ENCODE measurements at regions not wholly inside any gene's neighbourhood (a gene's known extent, or its start where the extent isn't known, plus 50 kb on each side); places are given as distances from the start of the nearest gene placed in this dataset.
A peak's percentile ranks its signal among the peaks of the same experiment; 100 is the strongest.

DNA sequence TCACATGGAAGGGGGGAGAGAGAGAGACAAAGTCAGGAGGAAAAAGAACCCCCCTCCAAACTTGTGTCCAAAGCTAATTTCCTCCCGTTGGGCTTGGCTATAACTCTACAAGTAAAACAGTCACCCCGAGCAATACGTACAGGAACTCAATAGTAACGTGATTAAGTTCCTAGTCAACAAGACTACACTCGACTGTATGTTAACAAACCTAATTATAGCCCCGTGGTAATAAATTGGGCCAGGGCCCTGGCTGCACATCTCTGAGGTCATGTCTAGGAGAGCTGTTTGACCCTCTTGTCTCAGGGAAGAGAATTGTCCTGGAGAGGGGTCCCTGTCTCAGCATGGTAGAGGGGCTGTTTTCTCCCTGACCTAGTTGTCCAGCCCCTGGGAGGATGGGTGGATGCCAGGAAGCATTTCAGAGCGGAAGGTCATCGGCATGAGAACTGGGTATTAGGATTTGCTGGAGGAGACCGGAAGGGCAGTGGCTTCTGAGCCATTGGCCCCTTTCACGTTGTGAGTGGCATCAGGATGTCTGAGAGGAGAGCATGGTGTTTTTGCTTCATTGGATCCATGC lies 60.2 kb upstream of the COMTD1 start:
- DNase-seq: no peak
- H3K36me3 ChIP-seq (replicated peaks in 1 of 2; ENCODE audit: control insufficient read depth in 1 of 2, insufficient read depth in 2 of 2, low read length in 1 of 2): no peaks in the 10 kb centered on the region
- 73% methylated on average over 10 of the region's 10 CpGs for WGBS (ENCODE audit: low lambda C conversion rate)
- H3K27ac ChIP-seq (ENCODE audit: low read depth in 2 of 2, low read length in 1 of 2): peak overlapping the region in 1 of 2 experiments; percentile 32; a peak in 1 of 4 replicates
- no peaks in the 10 kb centered on the region for H3K79me2 ChIP-seq (ENCODE audit: insufficient read depth)
- no peaks in the 10 kb centered on the region for H3F3A ChIP-seq (replicated peaks; ENCODE audit: insufficient read depth)
- peak overlapping the region; percentile 70; the same call in 1 of the 2 replicates for H2AFZ ChIP-seq (ENCODE audit: low read depth)
- TF ChIP-seq RAD21 (IDR thresholded peaks at IDR 0.05; ENCODE audit: low read length): no peak
- no peak for TF ChIP-seq NFIC (IDR thresholded peaks at IDR 0.05; ENCODE audit: borderline replicate concordance)
- TF ChIP-seq GATA2 (CRISPR knock-in tag; IDR thresholded peaks at IDR 0.05): no peak
- no peak for TF ChIP-seq ELF1 (IDR thresholded peaks at IDR 0.05)
- no peak for TF ChIP-seq CHD2 (IDR thresholded peaks at IDR 0.05; ENCODE audit: low read length, partially characterized antibody)
- TF ChIP-seq, protein P1, sequence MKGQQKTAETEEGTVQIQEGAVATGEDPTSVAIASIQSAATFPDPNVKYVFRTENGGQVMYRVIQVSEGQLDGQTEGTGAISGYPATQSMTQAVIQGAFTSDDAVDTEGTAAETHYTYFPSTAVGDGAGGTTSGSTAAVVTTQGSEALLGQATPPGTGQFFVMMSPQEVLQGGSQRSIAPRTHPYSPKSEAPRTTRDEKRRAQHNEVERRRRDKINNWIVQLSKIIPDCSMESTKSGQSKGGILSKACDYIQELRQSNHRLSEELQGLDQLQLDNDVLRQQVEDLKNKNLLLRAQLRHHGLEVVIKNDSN (IDR thresholded peaks at IDR 0.05; ENCODE audit: borderline replicate concordance, low read depth): no peak
- TF ChIP-seq, protein P2, sequence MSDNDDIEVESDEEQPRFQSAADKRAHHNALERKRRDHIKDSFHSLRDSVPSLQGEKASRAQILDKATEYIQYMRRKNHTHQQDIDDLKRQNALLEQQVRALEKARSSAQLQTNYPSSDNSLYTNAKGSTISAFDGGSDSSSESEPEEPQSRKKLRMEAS (IDR thresholded peaks at IDR 0.05; ENCODE audit: low read depth): no peak
- TF ChIP-seq NRF1 (IDR thresholded peaks at IDR 0.05; ENCODE audit: low read depth, low read length): no peak
- TF ChIP-seq, protein P3, sequence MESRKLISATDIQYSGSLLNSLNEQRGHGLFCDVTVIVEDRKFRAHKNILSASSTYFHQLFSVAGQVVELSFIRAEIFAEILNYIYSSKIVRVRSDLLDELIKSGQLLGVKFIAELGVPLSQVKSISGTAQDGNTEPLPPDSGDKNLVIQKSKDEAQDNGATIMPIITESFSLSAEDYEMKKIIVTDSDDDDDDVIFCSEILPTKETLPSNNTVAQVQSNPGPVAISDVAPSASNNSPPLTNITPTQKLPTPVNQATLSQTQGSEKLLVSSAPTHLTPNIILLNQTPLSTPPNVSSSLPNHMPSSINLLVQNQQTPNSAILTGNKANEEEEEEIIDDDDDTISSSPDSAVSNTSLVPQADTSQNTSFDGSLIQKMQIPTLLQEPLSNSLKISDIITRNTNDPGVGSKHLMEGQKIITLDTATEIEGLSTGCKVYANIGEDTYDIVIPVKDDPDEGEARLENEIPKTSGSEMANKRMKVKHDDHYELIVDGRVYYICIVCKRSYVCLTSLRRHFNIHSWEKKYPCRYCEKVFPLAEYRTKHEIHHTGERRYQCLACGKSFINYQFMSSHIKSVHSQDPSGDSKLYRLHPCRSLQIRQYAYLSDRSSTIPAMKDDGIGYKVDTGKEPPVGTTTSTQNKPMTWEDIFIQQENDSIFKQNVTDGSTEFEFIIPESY (IDR thresholded peaks at IDR 0.05; ENCODE audit: borderline replicate concordance, low read depth): no peak
- TF ChIP-seq RXRA (IDR thresholded peaks at IDR 0.05; ENCODE audit: borderline replicate concordance, low read depth): no peak
- no peak for TF ChIP-seq FOSL2 (IDR thresholded peaks at IDR 0.05; ENCODE audit: borderline replicate concordance, low read depth)
- TF ChIP-seq YY1 (IDR thresholded peaks at IDR 0.05; ENCODE audit: low read depth): no peak
- TF ChIP-seq, protein P4, sequence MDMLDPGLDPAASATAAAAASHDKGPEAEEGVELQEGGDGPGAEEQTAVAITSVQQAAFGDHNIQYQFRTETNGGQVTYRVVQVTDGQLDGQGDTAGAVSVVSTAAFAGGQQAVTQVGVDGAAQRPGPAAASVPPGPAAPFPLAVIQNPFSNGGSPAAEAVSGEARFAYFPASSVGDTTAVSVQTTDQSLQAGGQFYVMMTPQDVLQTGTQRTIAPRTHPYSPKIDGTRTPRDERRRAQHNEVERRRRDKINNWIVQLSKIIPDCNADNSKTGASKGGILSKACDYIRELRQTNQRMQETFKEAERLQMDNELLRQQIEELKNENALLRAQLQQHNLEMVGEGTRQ (IDR thresholded peaks at IDR 0.05; ENCODE audit: borderline replicate concordance, low read depth, low read length): no peak
- TF ChIP-seq FOXM1 (IDR thresholded peaks at IDR 0.05; ENCODE audit: low read depth): no peak
- no peak for TF ChIP-seq EZH2phosphoT487 (IDR thresholded peaks at IDR 0.05; ENCODE audit: borderline replicate concordance, low read depth)
- no peak for TF ChIP-seq FOXJ3 (CRISPR knock-in tag; IDR thresholded peaks at IDR 0.05)
- H3K9me2 ChIP-seq: no peaks in the 10 kb centered on the region
- H3K4me1 ChIP-seq (ENCODE audit: control insufficient read depth in 1 of 2, insufficient read depth in 2 of 2, low read depth in 1 of 2, low read length in 1 of 2): peaks cover 5 to 19% of the 10 kb centered on the region in 2 experiments; a peak in 3 of 4 replicates
- no peak overlapping the region for H3K9ac ChIP-seq
- H3K4me3 ChIP-seq (ENCODE audit: low read depth in 2 of 2, low read length in 1 of 2): no peak overlapping the region
- H3K9me3 ChIP-seq: no peaks in the 10 kb centered on the region
- CTCF ChIA-PET: interaction anchor here (0.6 to 3.1 kb wide), 8 partner anchors 9 to 1877 kb away, joined by 3 to 11 read pairs (median 4); partner anchors contain the start of gene COMTD1
- H3K27me3 ChIP-seq (ENCODE audit: insufficient read depth): no peaks in the 10 kb centered on the region
- POLR2A ChIA-PET: no interaction called here
- no peaks in the 10 kb centered on the region for H4K20me1 ChIP-seq (ENCODE audit: insufficient read depth)
- peak overlapping the region; percentile 75; the same call in 1 of the 2 replicates for H3K4me2 ChIP-seq

Data from SK-N-SH (cell line).